Keratinocyte (primary cell): ENCODE measurements at regions not wholly inside any gene's neighbourhood (a gene's known extent, or its start where the extent isn't known, plus 50 kb on each side); places are given as distances from the start of the nearest gene placed in this dataset.

Experiments used
- DNase-seq: peaks from one replicate; pipeline ENCODE4 v3.0.0-alpha.2; 2011; ENCODE audit warnings: low read depth, missing footprints, low spot score
- FAIRE-seq: peaks from 2 replicates; lab custom pipeline; 2011; peaks lifted over from hg19 to GRCh38; lab: Jason Lieb, UNC
- H2AFZ ChIP-seq: 2 replicates; pipeline ENCODE4 v1.6.0; 2012; ENCODE audit warnings: low read length, control low read depth, inconsistent platforms; ENCODE audit not compliant: control insufficient read depth
- H3K27ac ChIP-seq: 2 replicates; pipeline ENCODE4 v1.5.1; 2011; ENCODE audit warnings: low read length; ENCODE audit not compliant: control insufficient read depth, insufficient read depth
- H3K27me3 ChIP-seq: 3 replicates; pipeline ENCODE4 v1.6.0; 2011; ENCODE audit warnings: low read length; ENCODE audit not compliant: control insufficient read depth, insufficient read depth; ENCODE audit errors: extremely low read depth
- H3K36me3 ChIP-seq, 2 experiments: 2 replicates in 1 of 2; 3 replicates in 1 of 2; pipeline ENCODE4 v1.5.1; 2011; ENCODE audit warnings: low read length in 2 of 2, mild to moderate bottlenecking in 1 of 2; ENCODE audit not compliant: control insufficient read depth in 2 of 2, insufficient read depth in 2 of 2; ENCODE audit errors: extremely low read depth in 1 of 2
- H3K4me1 ChIP-seq: 3 replicates; pipeline ENCODE4 v1.5.1; 2011; ENCODE audit warnings: low read length; ENCODE audit not compliant: control insufficient read depth, insufficient read depth; ENCODE audit errors: extremely low read depth
- H3K4me2 ChIP-seq: 3 replicates; pipeline ENCODE4 v1.6.0; 2011; ENCODE audit warnings: low read depth, low read length; ENCODE audit not compliant: control insufficient read depth, insufficient read depth; ENCODE audit errors: extremely low read depth
- H3K4me3 ChIP-seq, 3 experiments: fragments of 200-600 bp in 1 of 3; sonication (generic) in 1 of 3; 2 replicates in 2 of 3; 3 replicates in 1 of 3; pipeline ENCODE4 v1.5.1; 2011 to 2016; ENCODE audit warnings: low read length in 3 of 3, mild to moderate bottlenecking in 3 of 3, control low read depth in 2 of 3, inconsistent platforms in 1 of 3, low read depth in 1 of 3, mixed read lengths in 1 of 3, mixed run types in 1 of 3, moderate library complexity in 1 of 3; ENCODE audit not compliant: control insufficient read depth in 2 of 3, insufficient read depth in 2 of 3; ENCODE audit errors: extremely low read depth in 1 of 3
- H3K79me2 ChIP-seq: 2 replicates; pipeline ENCODE4 v1.6.0; 2012; ENCODE audit warnings: low read length; ENCODE audit not compliant: control insufficient read depth, insufficient read depth
- H3K9ac ChIP-seq: 3 replicates; pipeline ENCODE4 v1.6.0; 2011; ENCODE audit warnings: low read length; ENCODE audit not compliant: control insufficient read depth, insufficient read depth; ENCODE audit errors: extremely low read depth
- H3K9me1 ChIP-seq: 3 replicates; pipeline ENCODE4 v1.6.0; 2011; ENCODE audit warnings: low read length; ENCODE audit not compliant: control insufficient read depth, insufficient read depth; ENCODE audit errors: extremely low read depth
- H3K9me3 ChIP-seq: 2 replicates; pipeline ENCODE4 v1.5.1; 2012; ENCODE audit warnings: low read depth, low read length; ENCODE audit not compliant: control insufficient read depth
- H4K20me1 ChIP-seq: 3 replicates; pipeline ENCODE4 v1.6.0; 2011; ENCODE audit warnings: low read length; ENCODE audit not compliant: control insufficient read depth, insufficient read depth; ENCODE audit errors: extremely low read depth
- EZH2 ChIP-seq: IDR thresholded peaks from one replicate; pipeline ENCODE4 v1.6.1; 2012; ENCODE audit warnings: inconsistent platforms, mild to moderate bottlenecking, low read length, moderate library complexity
- dilution Hi-C: fragments of 300-500 bp; cut with MboI; formaldehyde crosslinking; loops from one replicate; pipeline ENCODE4 v1.7.0; 2020; ENCODE audit warnings: low sequenced_read_pairs; ENCODE audit not compliant: extremely low pct_ligation_motif_present
- TF ChIP-seq, protein P1 (sequence below), 3 experiments: IDR thresholded peaks in 1 of 3; conservative IDR thresholded peaks in 1 of 3; optimal IDR thresholded peaks in 1 of 3; 2 replicates in 2 of 3; 3 replicates in 1 of 3; pipeline versions ENCODE3 to v1.5.1; 2011; ENCODE audit warnings: low read length in 3 of 3, mild to moderate bottlenecking in 3 of 3, moderate library complexity in 2 of 3, control low read depth in 1 of 3, inconsistent platforms in 1 of 3; ENCODE audit not compliant: insufficient read depth in 2 of 3; ENCODE audit errors: extremely low read depth in 1 of 3

DNA sequence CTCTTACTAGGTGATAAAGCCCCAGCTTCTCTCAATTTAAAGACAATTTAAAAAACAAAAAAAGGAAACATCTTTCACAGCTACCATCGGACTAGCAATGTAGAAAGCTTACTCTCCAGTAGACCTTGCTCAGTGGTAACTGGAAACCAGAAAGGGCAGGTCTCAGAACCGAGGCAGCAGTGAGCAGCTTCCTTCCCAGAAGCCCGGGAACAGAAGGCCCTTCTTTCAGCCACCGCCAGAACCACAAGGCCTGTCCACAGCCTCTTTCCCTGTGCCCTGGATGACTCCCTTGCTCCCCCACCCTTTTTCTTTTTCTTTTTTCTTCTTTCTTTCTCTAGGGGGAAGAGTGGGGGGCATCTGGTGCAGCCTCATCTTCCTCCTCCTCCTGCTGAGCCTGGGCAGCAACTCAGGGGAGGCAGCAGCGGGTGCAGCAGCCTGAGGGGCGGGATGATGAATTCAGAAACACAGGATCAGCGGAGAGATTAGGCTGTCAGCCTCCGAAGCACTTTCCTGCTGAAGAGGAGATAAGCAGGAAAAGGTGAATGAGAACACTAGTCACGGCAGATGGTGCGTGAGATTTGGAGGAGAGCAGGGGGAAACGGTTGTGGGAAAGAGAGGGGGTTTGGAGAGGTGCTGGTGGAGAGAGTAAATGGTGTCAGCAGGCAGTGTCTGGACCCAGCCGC lies 158.5 kb downstream of the ID4 start:
- no peaks in the 10 kb centered on the region for H3K9me3 ChIP-seq
- dilution Hi-C loops, result no loop called here
- no peaks in the 10 kb centered on the region for H3K9me1 ChIP-seq
- no peak overlapping the region for H3K4me3 ChIP-seq
- peaks cover 3% of the 10 kb centered on the region for H3K27me3 ChIP-seq
- no peak for DNase-seq
- no peaks in the 10 kb centered on the region for H4K20me1 ChIP-seq
- H3K4me1 ChIP-seq, result no peaks in the 10 kb centered on the region
- no peaks in the 10 kb centered on the region for H3K36me3 ChIP-seq
- FAIRE-seq, result no peak
- H3K27ac ChIP-seq, result no peak overlapping the region
- H3K4me2 ChIP-seq, result no peak overlapping the region
- no peak for TF ChIP-seq EZH2
- TF ChIP-seq, protein P1, sequence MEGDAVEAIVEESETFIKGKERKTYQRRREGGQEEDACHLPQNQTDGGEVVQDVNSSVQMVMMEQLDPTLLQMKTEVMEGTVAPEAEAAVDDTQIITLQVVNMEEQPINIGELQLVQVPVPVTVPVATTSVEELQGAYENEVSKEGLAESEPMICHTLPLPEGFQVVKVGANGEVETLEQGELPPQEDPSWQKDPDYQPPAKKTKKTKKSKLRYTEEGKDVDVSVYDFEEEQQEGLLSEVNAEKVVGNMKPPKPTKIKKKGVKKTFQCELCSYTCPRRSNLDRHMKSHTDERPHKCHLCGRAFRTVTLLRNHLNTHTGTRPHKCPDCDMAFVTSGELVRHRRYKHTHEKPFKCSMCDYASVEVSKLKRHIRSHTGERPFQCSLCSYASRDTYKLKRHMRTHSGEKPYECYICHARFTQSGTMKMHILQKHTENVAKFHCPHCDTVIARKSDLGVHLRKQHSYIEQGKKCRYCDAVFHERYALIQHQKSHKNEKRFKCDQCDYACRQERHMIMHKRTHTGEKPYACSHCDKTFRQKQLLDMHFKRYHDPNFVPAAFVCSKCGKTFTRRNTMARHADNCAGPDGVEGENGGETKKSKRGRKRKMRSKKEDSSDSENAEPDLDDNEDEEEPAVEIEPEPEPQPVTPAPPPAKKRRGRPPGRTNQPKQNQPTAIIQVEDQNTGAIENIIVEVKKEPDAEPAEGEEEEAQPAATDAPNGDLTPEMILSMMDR (optimal IDR thresholded peaks at IDR 0.05 in 1 of 3, IDR thresholded peaks at IDR 0.05 in 1 of 3, conservative IDR thresholded peaks at IDR 0.05 in 1 of 3; ENCODE audit: extremely low read depth in 1 of 3, insufficient read depth in 2 of 3, low read length in 3 of 3), result no peak
- no peak overlapping the region for H3K9ac ChIP-seq
- no peak overlapping the region for H2AFZ ChIP-seq
- no peaks in the 10 kb centered on the region for H3K79me2 ChIP-seq

DNA sequence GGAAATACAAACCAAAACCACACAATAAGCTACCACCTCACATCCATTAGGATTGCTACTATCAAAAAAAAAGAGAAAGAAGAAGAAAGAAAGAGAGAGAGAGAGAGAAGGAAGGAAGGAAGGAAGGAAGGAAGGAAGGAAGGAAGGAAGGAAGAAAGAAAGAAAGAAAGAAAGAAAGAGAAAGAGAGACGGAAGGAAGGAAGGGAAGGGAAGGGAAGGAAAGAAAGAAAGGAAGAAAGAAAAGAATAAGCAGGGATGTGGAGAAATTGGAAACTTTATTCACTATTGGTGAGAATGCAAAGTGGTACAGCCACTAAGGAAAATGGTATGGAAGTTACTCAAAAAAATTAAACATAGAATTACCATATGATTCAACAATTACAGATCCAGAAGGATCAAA lies 159.9 kb downstream of the ID4 start:
- Histone ChIP-seq H3K79me2 (no peaks in the 10 kb centered on the region), H3K27me3 (peaks cover 3% of the 10 kb centered on the region), H3K4me2 (no peak overlapping the region), H2AFZ (no peak overlapping the region), H3K4me3 (no peak overlapping the region), H3K4me1 (peaks cover 6% of the 10 kb centered on the region), H3K9ac (no peak overlapping the region), H3K36me3 (no peaks in the 10 kb centered on the region), H4K20me1 (no peaks in the 10 kb centered on the region), H3K9me3 (no peaks in the 10 kb centered on the region), H3K9me1 (no peaks in the 10 kb centered on the region), H3K27ac (no peak overlapping the region)
- FAIRE-seq, result no peak
- DNase-seq, result no peak
- TF ChIP-seq, protein P1 (optimal IDR thresholded peaks at IDR 0.05 in 1 of 3, IDR thresholded peaks at IDR 0.05 in 1 of 3, conservative IDR thresholded peaks at IDR 0.05 in 1 of 3; ENCODE audit: extremely low read depth in 1 of 3, insufficient read depth in 2 of 3, low read length in 3 of 3), result no peak
- TF ChIP-seq EZH2, result no peak
- dilution Hi-C loops, result no loop called here
